ENCODE measurements at regions not wholly inside any gene's neighbourhood (a gene's known extent, or its start where the extent isn't known, plus 50 kb on each side); places are given as distances from the start of the nearest gene placed in this dataset.

DNA sequence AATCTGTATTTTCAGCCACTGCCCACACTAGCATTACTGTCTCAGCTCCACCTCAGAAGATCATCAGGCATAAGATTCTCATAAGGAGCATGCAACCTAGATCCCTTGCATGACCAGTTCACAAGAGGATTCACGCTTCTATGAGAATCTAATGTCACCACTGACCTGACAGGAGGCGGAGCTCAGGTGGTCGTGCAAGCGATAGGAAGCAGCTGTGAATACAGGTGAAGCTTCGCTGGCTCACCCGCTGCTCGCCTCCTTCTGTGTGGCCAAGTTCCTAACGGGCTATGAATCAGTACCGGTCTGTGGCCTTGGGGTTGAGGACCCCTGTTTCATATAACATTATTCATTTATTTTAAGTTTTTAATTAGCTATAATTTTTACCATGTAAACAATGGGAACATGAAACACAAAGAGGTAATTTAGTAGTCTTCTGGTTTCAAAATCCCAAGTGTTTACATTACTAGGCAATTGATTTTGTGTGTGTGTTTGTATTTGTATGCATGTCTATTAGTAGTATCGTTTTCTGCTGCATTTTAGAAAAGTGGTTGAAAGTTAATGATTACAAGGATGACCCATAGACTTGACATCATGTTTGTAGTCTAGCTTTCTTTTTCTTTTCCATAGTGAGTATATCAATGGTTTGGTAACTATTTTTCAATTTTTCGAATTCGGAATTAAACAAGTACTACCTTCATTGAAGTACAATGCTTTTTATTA lies 159.4 kb downstream of the TENT4A start:
- DNase-seq (ENCODE audit: low read depth), result no peak

DNA sequence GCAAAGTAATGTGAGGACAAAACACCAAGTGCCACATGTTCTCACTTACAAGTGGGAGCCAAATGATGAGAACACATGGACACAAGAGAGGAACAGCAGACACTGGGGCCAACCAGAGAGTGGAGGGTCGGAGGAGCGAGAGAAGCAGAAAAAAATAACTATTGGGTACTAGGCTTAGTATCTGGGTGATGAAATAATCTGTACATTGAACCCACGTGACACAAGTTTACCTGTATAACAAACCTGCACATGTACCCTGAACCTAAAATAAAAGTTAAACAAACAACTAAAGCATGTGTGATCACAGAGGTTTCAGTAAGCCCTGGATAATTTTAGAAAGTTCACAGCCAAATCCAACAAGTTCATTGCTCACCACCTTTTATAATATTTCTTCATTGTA lies 160.1 kb downstream of the TENT4A start:
- no peak for DNase-seq (ENCODE audit: low read depth)

DNA sequence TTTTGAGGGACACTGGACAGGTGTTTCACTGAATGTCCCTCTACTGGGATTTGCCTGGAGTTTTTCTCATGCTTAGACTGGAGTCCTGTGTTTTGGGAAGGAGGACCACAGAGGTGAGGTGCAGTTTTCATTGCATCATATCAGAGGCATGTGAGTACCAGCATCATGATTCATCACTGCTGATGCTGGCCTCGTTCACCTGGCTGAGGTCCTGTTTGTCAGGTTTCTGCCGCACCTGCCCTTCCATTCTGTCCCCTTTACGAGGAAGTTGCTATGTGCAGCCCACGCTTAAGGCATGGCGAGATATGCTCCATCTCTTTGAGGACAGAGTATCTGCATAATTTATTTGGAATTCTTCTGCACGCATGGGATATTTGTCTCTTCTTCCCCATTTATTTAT lies 162.1 kb downstream of the TENT4A start:
- DNase-seq (ENCODE audit: low read depth), result no peak

DNA sequence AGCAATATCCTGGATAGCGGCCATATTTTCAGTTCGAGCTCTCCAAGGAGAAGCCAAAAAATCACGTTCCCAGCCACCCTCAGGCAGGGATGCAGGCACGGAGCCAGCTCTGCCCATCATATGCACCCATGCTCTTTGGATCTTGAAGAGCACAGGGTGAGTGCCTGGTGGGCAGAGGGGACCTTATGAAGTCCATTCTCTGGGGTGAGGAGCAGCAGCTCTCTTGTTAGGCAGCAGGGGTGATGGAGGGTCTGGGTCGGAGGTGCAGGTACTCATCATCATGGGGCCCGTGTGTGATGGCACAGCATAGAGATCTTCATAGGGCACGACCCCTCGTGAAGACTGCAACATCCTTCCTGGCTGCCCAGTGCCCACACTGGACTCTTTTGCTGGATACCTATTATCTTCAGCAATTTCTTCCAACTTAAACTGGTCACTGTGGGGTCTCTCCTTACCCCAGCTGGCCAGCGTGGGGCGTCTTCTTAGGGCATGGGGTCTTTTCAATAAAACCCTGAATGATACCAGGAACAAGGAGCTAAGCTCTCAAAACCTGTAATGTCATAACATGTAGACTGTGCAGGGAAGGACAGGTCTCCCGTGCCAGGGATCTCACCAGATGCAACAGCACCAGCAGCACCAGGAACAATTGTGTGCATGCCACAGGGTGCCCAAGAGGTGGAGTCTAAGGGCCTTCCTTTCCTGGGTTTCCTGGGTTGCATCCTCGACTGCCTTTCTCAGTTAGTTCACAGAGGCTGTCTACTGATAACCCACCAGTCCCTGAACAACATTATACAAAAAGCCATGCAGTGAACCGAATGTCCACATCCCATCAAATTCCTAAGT lies 165.0 kb downstream of the TENT4A start:
- DNase-seq (ENCODE audit: low read depth), result no peak

DNA sequence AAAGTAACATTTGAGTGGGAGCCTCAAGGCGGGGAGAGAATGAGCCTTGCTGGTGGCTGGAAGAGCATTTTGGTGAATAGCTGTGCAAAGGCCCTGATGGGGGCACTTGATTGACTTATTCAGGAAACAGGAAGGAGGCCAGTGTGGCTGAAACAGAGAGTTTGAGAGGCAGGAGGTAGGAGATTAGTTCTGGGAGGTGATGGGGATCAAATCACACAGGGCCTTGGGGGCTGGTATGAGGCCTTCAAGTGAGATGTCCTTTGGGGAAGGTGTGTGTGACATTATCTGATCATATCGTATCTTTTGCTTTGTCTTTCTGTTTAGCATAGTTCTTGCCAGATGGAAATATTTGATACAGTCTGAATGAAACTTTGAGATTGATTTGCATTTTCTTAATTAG lies 172.3 kb downstream of the TENT4A start:
- no peak for DNase-seq (ENCODE audit: low read depth)

DNA sequence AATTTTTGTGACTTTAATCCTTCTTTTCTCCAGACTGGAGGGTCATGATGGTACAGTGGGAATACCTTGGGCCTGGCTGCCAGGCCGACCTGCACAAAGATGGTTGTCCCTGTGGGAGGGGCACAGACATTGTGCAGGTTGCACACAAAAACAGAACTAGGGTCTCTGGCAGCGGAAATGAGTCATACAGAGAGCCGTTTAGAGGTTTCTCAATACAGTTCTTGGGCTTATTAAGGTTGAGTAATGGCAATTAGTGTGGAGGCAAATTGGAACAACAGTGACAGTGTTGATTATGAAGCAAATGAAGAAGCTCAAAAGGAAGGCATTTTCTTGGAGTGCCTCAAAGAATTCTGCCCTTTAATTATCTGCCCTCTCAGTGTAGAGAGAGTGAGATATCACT lies 173.6 kb downstream of the TENT4A start:
- no peak for DNase-seq (ENCODE audit: low read depth)

DNA sequence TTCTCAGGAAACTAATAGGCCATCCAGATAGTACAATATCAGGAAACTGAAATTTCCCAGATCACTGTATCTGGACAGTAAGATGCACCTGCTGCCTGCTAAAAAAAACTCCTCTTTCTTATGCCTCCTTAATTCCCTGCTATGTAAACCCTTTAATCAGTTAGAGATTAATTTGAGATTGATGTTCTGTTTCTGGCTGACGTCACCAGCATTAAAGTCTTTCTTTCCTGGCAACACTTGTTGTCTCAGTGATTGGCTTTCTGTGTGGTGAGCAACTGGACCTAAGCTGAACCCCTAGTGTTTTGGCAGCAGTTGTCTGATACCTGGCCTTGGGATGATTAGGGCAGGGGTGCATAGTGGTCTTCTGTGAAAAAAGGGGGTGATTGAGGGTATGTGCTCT lies 175.8 kb downstream of the TENT4A start:
- DNase-seq (ENCODE audit: low read depth), result no peak

DNA sequence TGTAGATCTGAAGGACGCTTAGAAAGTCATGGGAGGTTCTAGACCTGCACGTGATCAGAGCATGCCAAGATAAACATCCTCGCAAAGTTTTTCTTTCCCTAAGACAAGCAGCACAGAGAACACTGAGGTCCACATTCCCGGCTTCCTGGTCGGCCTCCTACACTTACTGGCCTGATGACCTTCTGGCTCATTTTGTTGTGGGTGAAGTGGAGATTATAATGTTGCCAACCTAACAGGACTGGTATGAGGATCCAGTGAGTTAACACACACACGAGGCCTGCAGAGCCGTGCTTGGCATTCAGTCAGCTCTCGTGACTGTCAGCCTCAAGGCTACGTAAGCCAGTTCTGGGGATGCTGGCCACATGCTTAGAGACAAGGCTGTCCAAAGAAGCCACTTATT lies 186.0 kb downstream of the TENT4A start:
- no peak for DNase-seq (ENCODE audit: low read depth)

DNA sequence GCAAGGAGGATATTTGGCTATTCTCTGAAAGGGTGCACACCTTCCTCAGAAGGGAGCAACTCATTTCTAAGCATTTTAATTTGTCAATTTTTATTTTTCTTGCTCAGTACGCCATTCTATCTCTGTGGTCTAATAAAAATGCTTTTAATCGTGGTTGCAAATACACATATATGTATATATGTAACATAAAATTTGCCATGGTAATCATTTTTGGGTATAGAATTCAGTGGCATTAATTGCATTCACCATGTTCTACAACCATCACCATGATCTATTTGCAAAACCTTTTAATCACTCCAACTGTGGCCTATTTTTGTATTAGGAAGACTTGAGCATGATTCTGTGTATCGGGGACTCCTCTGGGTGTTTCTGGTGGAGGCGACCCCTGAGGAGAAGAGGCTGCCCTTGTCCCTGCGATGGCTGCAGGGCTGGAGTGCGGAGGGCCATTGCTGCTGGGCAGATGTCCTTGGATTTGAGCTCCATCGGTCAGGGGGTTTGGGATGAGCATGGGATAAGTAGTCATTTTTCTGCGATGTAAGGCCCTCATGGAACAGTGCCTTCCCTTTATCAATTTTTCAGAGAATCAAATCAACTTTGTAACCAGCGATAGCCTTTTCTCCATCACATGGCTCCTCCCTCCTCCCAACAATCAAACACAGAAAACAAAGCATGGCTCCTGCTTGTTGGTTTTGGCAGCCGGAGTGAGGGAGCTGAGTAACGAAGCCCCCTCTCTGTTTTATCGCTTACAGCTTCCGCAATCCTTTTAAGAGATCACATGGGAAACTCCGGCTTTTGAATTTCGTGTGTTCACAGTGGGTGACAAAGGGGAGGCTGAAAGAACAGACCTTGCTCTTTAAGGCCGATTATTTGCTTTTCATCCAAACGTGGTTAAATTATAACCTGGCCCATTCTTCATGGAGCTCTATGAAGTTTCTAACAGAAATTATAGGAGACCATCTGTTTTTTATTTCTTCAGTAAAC lies 187.3 kb downstream of the TENT4A start:
- DNase-seq (ENCODE audit: low read depth), result no peak

DNA sequence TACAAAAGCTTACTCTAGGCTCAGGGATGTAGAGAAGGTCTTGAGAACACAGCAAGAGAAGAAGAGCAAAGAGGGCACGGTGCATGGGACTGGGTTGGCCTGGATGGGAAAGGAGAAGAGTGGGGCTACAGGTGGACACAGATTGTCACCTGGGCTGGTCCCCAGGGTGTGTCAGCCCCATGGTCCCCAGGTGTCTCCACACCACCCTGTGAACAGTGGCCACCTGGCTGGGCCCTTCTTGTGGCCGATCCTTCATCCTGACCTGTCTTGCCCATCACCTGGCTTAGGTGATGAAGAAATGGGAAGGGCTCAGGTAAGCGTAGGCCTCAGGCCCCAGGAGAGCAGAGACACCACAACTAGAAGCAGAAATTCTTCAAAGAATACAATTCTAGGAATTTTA lies 188.9 kb downstream of the TENT4A start:
- no peak for DNase-seq (ENCODE audit: low read depth)

DNA sequence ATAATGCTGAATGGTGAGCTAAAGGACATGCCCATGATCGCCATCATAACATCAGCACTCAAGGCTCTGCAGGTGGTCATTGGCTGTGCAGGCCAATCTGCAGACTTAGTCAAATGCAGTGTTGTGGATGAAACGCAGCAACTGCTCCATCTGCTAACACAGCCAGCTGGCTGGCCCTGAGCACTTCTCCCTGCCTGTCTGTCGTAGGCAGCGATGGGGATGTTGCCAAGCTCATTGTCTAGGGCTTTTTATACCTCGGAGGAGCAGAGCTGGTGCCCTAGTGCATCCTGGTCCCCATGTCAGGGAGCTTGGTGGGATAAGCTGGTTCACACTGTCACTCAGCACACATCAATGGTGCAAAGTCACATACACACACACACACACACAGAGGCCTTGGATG lies 189.4 kb downstream of the TENT4A start:
- no peak for DNase-seq (ENCODE audit: low read depth)

DNA sequence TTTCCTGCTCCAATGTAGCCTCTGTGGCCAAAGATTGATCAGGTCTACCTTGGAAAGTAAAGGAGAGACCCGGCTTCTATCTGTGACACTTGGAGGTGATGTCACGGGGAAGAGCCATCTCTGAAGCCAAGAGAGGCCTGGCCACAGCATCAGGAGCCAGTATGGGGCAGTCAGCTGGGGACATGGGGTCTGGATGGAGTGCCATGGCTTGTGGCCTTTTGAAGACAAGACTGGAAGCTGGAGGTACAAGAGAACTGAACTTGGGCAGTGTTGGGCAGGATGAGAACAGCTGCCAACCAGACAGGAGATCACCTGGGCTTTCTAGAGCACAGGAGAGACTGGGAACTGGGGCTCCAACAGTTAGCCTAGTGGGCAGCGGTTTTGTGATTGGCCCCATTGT lies 190.7 kb downstream of the TENT4A start:
- no peak for DNase-seq (ENCODE audit: low read depth)

DNA sequence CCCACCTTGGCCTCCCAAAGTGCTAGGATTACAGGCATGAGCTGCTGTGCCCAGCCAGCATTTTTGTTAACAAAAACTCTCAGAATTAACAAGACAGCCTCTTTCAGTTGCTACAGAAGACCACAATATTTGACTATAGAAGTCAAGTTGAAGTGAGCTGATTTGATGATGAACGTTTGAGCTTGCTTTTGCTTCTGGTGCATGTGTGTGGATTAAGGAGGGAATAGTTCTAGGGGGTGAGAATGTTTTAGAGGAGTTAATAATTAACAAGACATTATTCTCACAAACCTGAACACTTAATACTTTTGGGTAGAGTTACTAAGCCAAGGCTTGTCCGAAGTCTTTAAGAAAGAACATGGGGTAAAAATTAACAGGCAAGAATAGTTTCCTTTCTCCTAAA lies 191.6 kb downstream of the TENT4A start:
- no peak for DNase-seq (ENCODE audit: low read depth)

DNA sequence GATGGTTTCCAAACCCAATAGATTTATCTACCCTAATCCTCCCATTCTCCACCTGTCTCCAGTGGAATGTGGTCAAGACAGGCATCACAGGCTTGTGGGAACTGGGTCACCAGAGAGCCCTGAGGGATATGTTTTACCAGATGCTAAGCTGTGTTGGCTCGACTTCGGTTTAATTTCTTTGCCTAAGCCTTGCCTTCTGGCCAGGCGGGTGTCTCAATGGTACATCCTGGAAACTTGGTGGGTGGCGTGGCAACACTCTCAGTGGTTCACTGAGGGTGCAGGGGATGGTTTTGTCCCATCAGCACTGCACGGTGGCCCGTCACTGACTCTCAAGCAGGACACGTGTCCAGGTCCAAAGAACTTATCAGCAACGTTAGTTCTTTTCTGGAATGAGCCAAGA lies 192.2 kb downstream of the TENT4A start:
- DNase-seq (ENCODE audit: low read depth), result no peak

DNA sequence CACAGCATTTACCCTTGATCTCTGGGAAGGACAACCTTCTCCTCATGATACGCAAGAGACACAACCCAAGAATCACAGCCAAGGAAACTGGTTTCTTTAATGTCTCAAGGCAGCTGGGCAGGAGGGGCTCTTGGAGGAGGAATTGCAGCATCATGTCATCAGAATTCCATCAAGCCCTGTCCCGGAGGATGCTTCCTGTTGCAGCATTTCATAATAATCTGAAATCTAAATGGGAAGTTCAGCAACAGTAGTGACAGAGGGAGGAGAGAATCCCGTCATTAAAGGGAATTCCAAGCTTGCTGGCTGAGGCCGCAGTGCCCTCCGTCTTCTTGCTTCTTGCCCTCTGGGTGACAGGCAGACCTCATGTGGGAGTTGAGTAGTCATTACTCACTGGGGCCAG lies 192.7 kb downstream of the TENT4A start:
- no peak for DNase-seq (ENCODE audit: low read depth)

DNA sequence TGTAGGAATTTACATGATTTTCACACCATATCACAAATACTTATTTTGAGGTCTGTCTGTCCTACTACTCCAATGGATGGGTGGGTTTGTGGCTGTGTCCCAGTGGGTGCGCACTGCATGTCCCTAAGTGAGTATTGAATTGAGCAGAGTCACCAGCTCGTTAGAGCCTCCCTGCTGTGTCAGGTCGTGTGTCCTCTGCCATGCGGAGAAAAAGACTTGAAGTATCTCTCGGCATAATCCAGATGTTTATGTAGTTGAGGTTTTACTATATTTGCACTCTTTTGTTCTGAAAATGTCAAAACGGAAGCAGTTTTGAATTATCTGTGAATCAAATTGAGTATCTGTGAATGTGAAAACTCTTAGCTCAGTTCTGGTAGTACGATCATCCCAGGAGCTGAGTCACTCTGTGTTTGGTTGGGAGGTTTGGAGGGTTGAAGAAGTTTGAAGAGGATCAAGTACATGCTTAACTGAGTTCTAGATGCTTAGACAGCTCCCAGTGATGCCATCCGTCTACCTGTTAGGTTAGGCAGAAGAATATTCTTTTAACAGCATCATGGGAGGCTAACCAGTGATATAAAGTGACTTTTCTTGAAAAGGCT lies 194.2 kb downstream of the TENT4A start:
- no peak for DNase-seq (ENCODE audit: low read depth)

DNA sequence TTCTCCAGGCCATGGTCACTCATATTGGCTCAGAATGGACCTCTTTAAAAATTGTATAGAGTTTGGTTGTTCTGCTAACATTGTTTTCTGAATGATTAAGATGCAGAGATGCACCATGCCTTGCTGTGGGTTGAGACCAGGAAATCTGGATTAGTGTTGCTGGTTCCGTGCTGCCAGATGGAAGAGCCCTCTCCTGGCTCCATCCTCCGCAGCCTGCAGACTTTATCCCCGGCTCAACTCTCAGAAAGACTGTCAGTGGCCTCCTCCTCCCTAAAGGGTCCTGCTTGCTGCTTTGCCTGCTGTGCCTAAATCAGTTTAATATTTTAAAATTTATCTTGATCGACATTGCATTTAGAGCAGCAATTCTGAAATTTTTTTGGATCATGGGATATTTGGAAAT lies 196.7 kb downstream of the TENT4A start:
- DNase-seq (ENCODE audit: low read depth), result no peak

DNA sequence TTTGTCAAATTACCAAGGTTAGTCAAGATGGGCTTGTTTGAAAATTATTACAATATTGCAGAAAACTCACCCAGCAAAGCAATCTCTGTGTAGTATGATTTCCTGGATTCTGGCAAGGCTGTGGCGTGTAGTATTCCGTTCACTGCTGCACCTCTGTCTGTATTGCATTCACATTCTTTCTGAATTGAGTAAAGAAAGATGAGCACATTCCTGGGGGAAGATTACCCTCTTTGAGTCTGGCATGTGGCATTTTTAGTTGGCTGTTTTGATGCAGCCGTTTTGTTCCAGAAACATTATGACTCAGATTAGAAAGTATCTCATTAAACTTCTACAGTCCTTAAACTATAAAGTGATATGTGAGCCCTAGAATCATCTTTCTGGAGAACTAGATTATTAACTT lies 197.7 kb downstream of the TENT4A start:
- DNase-seq (ENCODE audit: low read depth), result no peak

DNA sequence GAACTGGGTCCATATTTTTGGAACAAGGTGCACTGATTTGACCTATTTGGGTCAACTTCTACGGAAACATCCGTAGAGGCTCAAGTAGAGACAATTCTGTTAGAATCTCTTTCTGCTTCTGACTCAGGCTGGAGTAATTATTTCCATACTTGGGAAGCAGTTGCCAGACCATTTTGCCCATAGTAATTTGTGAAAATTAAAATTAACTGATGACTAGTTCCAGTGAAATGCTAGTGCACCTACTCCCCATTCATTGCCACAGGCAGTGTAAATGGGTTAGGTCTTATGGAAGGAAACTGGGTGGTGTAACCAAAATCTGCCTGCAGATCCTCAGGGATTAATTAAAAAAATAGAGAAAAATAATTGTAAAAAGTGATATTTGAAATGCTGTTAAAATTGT lies 201.1 kb downstream of the TENT4A start:
- no peak for DNase-seq (ENCODE audit: low read depth)

DNA sequence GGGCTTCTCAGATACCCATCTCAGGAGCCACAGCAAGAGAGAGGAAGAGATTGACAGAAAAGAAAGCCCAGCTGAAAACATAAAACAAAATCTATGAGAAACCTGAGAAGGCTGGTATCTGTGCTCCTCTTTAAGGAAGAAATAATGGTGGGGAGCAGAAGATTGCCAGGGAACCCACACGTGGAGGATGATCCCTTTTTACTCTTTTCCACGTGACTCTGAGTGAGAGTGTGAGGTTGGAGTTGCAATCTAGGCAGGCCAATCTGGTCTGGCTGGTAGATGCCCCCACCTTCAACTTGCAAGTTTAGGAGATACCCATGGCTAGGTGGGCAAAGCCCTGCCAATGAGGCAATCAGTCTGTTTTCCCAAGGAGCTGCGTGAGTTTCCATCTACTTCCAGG lies 202.3 kb downstream of the TENT4A start:
- DNase-seq (ENCODE audit: low read depth), result no peak

DNA sequence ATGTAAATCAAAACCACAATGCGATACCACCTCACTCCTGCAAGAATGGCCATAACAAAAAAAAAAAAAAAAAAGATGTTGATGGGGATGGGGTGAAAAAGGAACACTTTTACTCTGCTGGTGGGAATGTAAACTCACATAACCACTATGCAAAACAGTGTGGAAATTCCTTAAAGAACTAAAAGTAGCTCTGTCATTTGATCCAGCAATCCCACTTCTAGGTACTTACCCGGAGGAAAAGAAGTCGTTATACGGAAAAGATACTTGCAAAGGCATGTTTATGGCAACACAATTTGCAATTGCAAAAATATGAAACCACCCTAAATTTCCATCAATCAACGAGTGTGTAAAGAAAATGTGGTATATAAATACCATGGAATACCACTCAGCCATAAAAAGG lies 205.0 kb downstream of the TENT4A start:
- no peak for DNase-seq (ENCODE audit: low read depth)

DNA sequence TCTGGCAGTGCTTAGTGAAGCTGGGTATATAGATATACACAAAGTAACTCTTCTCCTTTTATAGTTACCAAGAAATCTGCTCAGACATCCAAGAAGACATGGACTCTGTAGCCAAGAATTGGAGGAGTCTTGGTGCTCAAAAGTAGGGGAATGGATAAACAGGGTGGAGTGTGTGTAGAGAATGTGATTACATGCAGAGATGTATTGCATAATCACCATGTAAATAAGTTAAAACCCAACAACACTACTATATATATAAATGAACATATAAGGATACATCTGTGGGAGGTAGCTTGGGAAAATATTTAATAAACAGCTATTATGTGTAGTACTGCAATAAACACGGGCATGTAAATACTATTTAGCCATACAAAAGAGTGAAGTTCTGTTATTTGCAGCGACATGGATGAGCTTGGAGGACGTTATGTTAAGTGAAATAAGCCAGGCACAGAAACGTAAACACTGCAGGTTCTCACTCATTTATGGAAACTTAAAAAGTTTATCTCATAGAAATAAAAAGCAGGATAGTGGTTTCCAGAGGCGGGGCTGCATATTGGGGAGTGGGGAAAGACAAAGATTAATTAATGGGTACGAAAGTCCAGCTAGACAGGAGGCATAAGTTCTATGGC lies 207.5 kb downstream of the TENT4A start:
- no peak for DNase-seq (ENCODE audit: low read depth)

Measured in T-helper 22 cell (primary cell).